HG03575 (cell line): ENCODE measurements at regions not wholly inside any gene's neighbourhood (a gene's known extent, or its start where the extent isn't known, plus 50 kb on each side); places are given as distances from the start of the nearest gene placed in this dataset.

Experiments used
- ATAC-seq: cut with Tn5 transposase; IDR thresholded peaks from one replicate; pipeline ENCODE4 v1.9.1; 2021; ENCODE audit not compliant: unreplicated experiment, insufficient number of reproducible peaks, low FRiP score; ENCODE audit errors: extremely low read depth

GRCh38 chr6:150651808-150652470 is 52.3 kb downstream of the PLEKHG1 start:
- ATAC-seq = no peak

- no peak for ATAC-seq
These were observed 53.3 kb downstream of the PLEKHG1 start for GRCh38 chr6:150652848-150653613.

DNA sequence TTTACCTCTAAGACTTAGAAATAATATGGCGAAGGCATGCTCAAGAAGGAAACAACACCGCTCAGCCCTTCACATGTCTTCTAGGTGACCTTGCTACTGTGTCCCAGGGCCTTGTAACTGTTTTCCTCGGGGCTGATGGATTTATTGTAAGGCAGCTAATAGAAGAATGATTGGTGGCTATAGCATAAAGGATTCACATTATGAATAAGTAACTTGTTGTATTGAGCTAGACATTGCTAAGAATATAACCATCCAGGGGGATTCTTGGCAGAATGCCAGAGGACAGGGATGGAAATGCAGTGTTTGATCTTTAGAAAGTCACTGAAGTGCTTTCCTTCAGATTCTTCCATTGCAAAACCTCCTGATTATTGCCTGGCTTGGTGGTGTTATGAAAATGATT is 54.9 kb downstream of the PLEKHG1 start:
- no peak for ATAC-seq

DNA sequence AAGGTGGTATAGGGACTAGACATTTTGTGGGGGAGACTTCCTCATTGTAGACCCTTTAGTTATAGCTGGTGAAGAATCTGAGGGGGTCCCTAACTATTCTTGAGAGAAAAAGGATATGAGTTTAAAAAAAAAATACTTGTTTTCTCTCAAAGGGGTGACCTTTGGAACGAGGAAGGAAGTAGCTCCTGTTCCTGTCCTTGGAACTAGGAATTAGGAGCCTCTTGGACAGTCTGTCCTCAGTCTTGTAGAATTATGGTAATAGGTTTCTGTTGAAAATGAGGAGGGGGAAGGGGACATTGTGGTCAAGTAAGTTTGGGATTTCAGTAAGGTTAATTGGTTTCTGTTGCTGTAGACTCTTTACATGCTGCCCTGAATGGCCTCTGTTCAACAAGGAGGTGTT is 56.5 kb downstream of the PLEKHG1 start:
- ATAC-seq = no peak

- ATAC-seq = no peak
These were observed 58.7 kb downstream of the PLEKHG1 start for GRCh38 chr6:150658421-150658820.

DNA sequence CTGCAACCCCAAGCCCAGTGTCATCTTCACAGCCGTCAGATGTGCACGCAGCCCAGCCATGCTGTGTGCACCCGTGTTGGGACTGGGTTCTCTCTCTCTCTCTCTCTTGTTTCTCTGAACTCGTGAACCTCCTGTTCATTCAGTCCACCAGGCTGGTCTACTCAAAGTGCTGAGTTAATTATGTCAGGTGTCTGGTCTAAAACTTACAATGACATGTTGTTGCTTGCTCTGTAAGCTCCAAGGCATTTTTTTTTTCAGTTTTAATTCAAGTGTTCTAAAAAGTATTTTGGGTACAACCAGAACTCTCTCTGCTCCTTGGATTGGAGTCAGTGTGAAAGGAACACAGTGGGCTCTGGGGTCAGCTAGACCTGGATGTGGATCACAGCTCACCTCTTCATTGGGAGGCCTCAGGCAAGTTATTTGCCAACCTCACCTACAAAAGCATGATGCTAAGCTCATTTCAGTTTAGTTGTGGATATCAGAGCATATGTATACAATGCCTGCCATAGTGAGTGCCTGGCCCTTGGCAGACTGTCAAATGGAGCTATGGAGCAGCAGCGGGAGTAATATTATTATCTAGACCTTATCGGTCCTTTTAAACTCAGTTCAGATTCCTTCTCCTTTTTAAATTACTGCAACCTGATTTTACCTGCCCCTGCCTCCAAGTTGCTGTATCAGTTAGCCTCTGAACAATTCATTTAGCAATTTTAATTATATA is 59.5 kb downstream of the PLEKHG1 start:
- ATAC-seq = no peak

- no peak for ATAC-seq
These were observed 61.7 kb downstream of the PLEKHG1 start for GRCh38 chr6:150661216-150662007.

DNA sequence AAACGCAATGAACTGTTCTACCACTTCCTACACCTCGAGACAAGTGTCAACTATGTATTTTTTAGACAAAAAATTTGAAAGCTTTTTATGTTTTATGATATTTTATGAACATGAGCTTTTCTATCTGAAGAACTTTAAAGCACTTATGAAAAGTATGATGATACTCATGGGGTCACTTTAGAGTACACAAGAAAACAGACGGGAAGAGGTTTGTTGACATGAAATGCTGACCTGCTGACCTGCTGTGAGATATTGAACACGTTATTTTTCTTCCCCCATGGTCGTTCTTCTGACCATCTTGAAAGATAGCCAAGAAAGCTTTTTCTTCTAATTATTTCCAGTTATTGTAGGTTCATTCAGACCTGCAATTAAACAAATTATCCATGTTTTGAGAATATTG is 63.1 kb downstream of the PLEKHG1 start:
- ATAC-seq = no peak

- ATAC-seq = no peak
These were observed 64.4 kb downstream of the PLEKHG1 start for GRCh38 chr6:150664091-150664490.

DNA sequence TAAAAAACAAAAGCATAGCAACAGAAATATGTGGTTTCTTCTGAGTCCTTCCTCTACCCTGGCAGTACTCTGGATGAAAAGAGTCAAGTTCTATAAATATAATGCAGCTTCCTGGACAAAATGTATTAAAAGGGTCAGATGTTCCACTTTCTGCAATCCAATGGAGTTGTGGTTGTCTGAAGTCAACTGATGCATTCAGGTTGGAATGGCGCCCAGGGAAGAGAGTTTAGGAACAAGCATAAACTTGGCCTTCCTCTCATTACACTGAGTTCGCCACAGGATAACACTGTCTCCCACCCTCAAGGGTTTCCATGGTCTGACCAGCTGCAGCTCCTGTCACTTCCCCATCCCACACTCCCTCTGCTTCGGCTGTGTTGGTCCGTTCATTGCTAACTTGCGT is 66.4 kb downstream of the PLEKHG1 start:
- no peak for ATAC-seq

DNA sequence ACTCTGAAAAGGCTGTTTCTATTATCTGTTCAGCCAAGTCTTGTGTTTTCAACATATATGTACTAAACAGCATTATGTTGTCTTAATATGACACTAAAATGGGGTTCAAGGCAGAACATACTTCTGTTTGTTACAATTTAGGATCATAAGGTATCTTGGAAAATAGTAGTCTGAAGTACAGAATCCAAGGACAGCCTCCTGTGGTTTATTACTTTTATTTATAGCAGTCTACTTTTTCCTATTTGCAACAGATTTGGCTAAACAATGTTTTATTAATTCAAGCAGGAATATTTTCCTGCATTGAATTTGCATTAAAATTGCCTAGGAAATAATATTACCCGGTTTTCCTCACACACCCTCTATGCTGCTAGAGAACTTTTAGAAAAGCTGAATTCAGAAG is 67.7 kb downstream of the PLEKHG1 start:
- ATAC-seq = no peak

- no peak for ATAC-seq
These were observed 68.5 kb downstream of the PLEKHG1 start for GRCh38 chr6:150667977-150668716.

DNA sequence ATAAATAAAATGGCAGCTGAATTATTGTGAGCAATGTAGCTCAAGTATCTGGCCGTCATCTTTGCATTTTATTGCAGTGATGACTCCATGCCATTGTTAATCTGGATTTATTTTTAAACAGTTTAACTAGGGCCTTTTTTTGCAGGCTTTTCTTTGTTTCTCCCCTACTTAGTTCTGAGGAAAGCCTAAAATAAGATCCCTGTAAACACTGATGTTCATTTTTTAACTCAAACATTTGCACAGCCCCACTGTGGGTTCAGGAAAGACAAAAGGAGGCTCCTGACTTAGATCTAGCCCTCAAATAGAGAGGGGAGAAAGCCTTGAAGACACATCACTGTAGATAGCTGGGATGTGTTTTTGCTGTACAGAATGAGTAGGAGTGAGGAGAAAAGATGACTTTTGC is 69.2 kb downstream of the PLEKHG1 start:
- ATAC-seq = no peak

GRCh38 chr6:150670311-150670710 is 70.6 kb downstream of the PLEKHG1 start:
- no peak for ATAC-seq

GRCh38 chr6:150672800-150673199 is 73.1 kb downstream of the PLEKHG1 start:
- ATAC-seq = no peak

- no peak for ATAC-seq
These were observed 74.1 kb downstream of the PLEKHG1 start for GRCh38 chr6:150673720-150674346.

DNA sequence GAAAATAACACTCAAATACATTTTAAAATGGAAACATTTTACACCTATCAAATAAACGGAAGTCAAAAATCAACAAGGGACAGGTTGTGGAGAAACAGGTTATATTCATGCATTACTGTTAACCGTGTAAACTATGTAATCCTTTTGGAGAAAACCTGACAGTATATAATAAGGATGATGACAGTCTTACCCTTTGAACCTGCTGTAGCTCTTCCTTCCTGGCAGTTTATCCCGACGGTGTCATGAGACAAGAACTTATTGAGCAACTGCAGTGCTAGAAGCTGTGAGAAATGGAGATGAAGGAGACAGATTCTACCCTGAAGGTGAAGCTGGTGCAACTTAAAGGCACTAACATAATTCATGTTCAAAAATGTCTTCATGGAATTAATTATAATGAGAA is 76.7 kb downstream of the PLEKHG1 start:
- no peak for ATAC-seq

GRCh38 chr6:150676772-150677171 is 77.1 kb downstream of the PLEKHG1 start:
- ATAC-seq = no peak
